Retinal pigment epithelial cell (primary cell): ENCODE measurements at regions not wholly inside any gene's neighbourhood (a gene's known extent, or its start where the extent isn't known, plus 50 kb on each side); places are given as distances from the start of the nearest gene placed in this dataset.
A peak's percentile ranks its signal among the peaks of the same experiment; 100 is the strongest.

Source experiments
- DNase-seq: peaks from one replicate; pipeline ENCODE4 v3.0.0-alpha.2; 2010; ENCODE audit warnings: low read depth
- H3K4me3 ChIP-seq: 2 replicates; pipeline ENCODE4 v1.5.1; 2011; ENCODE audit warnings: mild to moderate bottlenecking, low read length, control low read depth, moderate library complexity
- TF ChIP-seq, protein P1 (sequence below): conservative IDR thresholded peaks from 2 replicates; pipeline ENCODE4 v1.5.1; 2011; ENCODE audit warnings: low read depth, low read length, control low read depth, inconsistent platforms

DNA sequence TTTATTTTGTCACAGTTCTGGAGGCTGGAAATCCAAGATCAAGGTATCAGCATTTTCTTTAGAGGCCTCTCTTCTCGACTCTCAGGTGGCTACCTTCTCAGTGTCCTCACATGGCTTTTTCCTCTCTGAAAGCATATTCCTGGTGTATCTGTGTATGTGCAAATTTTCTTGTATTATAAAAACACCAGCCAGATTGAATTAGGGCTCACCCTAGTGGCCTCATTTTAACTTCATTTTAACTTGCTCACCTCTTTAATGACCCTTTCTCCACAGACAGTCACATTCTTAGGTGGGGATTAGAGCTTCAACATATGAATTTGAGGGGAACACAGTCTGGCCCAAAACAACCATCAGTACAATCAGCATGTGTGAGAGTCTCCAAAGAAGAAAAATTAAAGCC is 542.4 kb upstream of the FAM241A start:
- no peak for DNase-seq
- TF ChIP-seq, protein P1, sequence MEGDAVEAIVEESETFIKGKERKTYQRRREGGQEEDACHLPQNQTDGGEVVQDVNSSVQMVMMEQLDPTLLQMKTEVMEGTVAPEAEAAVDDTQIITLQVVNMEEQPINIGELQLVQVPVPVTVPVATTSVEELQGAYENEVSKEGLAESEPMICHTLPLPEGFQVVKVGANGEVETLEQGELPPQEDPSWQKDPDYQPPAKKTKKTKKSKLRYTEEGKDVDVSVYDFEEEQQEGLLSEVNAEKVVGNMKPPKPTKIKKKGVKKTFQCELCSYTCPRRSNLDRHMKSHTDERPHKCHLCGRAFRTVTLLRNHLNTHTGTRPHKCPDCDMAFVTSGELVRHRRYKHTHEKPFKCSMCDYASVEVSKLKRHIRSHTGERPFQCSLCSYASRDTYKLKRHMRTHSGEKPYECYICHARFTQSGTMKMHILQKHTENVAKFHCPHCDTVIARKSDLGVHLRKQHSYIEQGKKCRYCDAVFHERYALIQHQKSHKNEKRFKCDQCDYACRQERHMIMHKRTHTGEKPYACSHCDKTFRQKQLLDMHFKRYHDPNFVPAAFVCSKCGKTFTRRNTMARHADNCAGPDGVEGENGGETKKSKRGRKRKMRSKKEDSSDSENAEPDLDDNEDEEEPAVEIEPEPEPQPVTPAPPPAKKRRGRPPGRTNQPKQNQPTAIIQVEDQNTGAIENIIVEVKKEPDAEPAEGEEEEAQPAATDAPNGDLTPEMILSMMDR: peak; percentile 46
- no peak overlapping the region for H3K4me3 ChIP-seq

DNA sequence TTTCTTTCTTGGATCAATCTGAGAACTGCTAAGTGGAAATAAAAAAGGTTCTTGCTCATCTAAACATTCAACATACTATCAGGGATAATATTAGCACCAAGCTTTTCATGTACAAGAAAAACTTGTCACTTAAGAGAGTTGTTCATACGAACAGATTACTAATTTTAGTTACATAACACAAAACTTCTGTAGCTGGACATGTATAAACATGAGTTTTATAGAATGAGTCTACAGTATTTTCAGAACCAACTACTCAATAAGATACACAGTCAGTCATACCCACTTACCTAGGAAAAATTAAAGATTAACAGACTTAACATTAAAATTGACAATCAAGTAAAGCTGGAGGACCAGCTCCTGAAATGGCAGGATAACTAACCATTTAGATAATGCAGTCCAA is 540.1 kb upstream of the FAM241A start:
- no peak for DNase-seq
- TF ChIP-seq, protein P1: no peak
- no peak overlapping the region for H3K4me3 ChIP-seq

DNA sequence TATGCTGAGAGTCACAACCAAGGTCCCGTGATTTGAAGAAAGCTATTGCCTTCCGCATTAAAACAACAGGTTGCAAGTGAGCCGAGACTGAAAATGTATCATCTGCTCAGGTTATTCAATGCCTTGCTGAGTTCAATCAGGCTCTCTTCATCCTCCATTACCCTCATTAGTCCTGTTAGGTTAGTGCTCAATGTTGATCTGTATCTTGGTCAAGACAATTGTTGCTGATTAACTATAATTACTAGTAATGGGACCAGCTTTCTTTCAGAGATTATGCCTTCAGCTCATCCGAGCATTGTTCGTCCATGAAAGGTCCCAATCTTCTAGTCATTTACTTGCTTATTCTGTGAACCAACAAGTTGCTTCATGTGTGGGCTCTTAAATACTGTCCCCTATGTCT is 534.6 kb upstream of the FAM241A start:
- TF ChIP-seq, protein P1: no peak
- no peak for DNase-seq
- H3K4me3 ChIP-seq: no peak overlapping the region

DNA sequence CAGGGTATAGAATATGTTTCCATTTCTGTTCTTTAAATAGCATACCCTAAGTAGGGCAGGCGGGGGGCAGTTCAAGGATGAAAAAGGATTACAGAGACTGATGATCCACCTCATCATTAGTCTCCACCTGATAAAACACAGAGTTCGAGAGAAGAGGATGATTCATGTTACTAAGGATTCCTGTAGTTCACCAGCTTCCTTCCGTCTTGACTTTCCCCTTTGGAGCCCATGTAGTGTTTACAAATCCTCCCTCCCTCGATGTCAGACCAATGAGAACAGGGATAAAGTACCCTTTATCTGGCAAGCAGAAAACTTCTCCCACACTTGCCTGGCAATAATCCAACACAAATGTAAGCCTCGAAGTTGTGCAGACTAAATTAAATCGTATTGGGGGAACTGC is 526.3 kb upstream of the FAM241A start:
- no peak overlapping the region for H3K4me3 ChIP-seq
- TF ChIP-seq, protein P1: no peak
- no peak for DNase-seq

DNA sequence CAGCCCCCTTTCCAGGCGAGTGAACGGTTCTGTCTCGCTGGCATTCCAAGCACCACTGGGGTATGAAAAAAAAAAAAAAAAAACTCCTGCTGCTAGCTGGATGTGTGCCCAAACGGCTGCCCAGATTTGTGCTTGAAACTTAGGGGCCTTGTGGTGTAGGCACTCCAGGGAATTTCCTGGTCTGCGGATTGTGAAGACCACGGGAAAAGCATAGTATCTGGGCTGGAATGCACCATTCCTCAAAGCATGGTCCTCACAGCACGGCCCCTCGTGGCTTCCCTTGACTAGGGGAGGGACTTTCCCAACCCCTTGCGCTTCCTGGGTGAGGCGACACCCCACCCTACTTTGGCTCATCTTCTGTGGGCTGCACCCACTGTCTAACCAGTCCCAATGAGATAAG is 516.8 kb upstream of the FAM241A start:
- TF ChIP-seq, protein P1: no peak
- peak; percentile 16 for DNase-seq
- no peak overlapping the region for H3K4me3 ChIP-seq

DNA sequence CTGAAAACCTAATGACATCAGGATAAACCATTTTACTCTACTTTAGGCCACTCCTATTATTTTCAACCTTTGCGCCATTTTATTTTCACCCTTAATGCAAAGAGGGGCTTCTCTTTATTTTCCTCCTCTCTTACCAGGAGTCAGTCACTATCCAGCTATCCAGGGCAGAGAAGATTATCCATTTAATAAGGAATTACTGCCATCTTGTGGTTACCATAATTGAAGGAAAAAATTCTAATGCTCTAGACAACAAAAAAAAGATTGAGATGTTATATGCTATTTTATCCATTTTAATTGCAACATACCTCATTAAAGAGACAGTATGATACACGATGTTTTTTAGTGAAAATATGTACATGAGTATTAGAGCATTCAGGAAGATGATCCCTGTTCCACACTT is 514.5 kb upstream of the FAM241A start:
- DNase-seq: peak; percentile 14
- TF ChIP-seq, protein P1: peak; percentile 36
- no peak overlapping the region for H3K4me3 ChIP-seq

DNA sequence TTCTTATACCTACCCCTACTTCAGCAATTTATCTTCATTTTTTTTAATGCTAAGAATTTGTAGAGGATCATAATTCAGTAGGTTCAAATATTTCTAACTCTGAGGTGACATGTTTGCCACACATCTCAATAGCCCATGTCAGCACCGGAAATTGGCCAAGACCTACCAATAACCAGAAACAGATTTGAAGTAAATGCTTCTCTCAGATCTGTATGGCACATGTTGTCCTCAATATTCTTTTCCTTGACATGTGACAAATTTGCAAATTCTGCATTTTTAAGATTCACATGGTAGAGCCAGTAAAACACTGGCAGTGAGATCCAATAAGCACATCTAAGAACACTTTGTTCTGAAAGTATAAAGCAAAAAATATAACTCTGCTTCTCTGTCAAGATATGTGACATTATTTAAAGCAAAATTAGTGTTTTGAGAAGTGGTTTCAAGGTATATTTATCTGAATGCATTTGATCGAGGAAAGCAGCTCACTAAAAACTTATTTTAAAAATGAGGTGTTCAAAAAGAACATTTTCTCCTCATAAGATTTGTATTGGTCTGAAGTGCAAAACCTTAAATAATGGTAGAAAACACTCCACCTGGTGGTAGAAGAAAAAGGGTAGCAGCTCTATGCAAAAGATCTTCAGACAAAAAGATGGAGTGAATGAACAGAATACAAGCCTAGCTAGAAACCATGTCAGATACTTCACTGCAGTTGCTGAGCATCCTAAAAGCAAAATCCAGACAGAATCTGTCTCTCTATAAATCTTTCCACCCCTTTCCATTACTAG is 513.8 kb upstream of the FAM241A start:
- TF ChIP-seq, protein P1: peak; percentile 74
- no peak for DNase-seq
- H3K4me3 ChIP-seq: no peak overlapping the region
